CD4-positive, alpha-beta T cell treated with Interleukin-10 for 1 hour (primary cell): ENCODE measurements at regions not wholly inside any gene's neighbourhood (a gene's known extent, or its start where the extent isn't known, plus 50 kb on each side); places are given as distances from the start of the nearest gene placed in this dataset.

Source experiments
- DNase-seq: peaks from one replicate; pipeline ENCODE4 v3.0.0-alpha.2; 2020

DNA sequence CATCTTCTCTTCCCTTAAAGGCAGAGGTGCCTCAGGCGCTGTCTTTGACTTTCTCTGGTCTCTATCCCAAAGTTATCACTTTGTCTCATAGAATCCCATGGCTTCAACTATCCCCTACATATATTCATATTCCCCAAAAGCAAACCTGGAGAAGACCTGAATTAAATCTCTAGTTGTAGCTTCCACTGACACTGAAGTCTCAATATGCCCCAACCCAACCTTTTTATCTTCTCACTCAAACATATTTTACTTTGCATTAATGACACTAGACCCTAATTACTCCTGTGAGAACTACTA lies 354.5 kb upstream of the DUSP10 start:
- no peak for DNase-seq

DNA sequence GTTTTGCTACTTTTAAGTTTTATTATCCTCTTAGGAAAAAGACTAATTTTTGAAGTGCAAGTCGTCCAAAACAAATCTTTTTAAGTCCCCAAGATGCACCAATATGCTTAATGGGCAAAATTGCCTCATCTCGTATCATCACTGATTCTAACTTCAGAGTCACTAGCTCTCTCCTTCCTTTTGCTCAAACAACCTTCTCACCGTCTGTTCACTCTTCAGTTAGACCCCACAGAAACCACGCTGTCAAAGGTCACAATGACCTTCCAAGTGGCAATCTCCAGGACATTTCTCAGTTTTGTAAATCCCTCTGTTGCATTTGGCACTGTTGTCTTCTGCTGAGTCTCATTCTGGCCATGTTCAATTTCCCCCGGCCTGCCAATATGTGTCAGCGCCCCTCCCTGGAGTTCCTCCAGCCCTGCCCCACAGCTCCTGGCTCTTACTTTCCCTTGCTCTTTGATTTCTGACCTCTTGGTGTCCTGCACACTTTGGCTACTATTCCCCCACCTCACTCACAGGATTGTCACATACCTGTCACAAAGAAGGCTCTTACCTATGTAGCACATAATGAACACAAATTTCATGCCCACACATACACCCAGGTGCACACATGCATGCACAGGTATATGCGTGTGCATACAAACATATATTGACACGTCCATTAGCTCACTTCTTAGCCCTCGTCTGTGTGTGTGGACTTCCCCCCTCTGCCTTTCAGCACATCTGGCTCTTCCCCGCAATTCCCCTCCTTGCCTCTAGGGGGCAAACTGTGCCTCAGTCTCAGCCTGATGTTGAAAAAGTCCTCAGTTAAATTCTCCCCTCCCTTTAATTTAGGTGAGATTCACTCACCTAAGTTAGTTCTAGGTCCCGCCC lies 354.0 kb upstream of the DUSP10 start:
- DNase-seq = peak; percentile 71

DNA sequence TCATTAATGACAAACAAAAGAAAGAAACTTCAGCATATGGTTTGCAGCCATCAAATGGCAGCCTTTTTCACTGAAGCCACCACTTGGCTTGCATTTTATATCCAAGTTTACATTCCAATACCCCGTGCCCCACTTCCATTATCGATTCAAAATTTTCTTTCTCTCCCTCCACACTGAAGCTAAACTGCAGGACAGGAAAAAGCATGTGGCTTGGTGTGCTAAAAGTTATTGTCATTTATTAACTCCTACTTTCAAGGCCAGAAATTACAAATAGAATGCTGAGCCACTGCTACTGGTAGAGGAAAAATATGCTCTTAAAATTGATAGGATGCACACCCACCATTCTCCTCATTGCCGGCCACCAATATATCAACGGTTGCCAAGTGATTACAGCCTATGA lies 351.6 kb upstream of the DUSP10 start:
- no peak for DNase-seq

DNA sequence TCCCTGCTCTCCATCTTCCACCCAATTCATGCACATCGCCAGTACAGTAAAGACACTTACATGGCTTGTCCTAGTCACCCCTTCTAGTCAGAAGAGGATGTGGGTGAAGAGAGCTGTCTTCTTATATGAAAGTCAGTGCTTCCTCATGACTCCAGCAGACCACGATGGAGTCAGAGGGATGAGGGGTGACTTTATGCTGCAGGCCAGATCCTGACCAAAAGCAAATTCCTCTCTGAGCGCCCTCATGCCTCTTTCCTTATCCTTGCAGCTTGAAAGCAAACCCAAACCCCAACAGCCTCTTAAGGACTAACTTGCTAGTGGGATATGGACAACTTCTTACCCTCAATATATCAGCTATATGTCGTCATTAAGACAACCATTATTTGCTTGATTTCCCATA lies 348.2 kb upstream of the DUSP10 start:
- DNase-seq = no peak

DNA sequence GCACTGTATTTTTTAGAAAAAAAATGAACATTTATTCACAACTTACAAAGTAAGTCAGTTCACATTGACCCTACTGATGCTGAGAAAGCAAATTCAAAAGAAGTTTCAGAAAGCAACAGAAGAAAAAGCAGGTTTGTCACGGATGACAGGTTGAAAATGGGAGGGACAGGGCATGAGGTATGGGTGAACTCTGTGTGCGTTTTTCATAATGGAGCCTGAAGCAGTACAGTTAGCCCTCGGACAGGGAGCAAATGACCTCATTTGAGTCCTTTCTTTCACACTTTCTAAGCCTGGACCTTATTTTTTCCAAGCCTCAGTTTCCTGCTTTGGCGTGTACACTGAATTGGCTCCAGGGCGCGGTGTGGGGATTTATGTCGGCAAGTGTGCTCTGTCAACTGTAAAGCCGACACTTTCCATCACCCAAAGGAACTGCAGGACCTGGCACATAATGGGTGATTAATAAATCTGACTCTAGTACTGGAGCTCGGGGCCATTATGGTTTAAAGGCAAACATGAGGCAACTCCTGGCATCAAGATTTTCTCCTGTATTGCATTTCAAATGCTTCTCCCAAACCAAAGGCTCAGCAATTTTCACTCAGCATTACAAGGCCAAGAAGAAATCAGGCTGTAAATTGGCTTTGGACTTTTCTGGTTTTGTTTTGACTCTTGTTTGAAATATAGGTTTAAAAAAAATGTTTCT lies 345.5 kb upstream of the DUSP10 start:
- DNase-seq = no peak

DNA sequence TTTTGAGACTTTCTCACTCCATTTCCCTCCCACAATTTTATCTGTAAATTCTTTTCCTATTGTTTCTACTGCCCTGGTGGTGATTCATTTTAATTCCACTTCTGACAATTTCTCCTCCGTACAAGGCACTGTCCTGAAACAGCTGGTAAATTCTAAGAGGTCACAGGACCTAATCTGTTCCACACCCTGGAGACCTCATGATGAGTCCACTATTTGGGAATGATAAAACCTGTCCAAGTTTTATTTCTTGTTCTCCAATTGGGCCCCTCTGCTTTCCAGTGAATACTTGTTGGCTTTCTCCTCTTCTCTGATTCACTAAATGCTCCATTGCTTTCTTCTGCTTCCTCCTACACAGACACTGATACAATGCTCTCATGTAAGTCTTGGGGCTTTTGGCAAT lies 343.1 kb upstream of the DUSP10 start:
- no peak for DNase-seq

DNA sequence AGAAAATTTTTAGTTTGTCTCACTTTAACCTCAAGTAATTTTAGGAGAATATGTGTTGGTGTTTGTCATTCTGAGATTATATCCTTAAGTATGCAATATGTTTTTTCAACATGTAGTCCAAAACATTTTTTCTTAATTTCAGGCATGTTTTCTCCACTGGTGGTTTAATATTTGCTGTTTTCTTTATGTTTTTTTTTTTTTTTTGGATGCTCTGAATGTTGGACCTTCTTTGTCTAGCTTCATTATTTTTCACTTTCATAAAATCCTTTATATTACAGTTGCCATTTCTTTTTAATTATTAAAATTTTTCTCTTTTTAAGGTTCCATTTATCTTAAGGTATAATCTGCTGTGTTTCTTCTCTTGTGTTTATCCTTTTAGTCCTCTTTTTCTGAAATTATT lies 342.2 kb upstream of the DUSP10 start:
- no peak for DNase-seq

DNA sequence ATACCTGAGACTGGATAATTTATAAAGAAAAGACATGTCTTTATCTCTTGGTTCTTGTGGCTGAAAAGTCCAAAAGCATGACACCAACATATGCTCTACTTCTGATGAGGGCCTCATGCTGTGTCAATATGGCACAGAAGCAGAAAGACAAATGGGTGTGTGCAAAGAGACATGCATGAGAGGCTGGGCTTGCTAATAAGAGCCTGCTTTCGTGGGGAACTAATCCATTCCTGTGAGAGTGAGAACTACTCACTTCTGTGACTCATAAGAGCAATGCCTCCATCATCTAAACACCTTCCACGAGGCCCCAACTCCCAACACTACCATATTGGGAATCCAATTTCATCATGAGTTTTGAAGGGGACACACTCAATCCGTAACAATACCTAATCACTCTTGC lies 340.0 kb upstream of the DUSP10 start:
- no peak for DNase-seq

DNA sequence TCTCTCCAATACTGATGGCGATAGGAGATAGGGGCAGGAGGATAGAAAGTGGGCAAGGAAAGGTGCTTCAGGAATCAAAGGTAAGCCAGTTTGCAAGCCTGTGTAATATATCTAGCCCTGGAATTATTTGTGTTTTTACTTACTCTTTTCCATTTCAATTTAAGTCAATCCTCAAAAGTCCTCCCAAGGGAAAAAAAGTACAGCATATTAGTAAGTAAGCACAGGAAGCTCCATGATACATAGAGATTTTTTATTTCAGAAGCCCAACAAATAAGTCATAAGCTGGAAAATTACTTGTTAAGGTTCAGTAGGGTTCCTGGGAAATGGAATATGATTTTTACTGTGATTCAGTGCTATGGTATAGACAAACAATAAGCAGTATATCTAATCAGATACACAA lies 337.7 kb upstream of the DUSP10 start:
- no peak for DNase-seq

DNA sequence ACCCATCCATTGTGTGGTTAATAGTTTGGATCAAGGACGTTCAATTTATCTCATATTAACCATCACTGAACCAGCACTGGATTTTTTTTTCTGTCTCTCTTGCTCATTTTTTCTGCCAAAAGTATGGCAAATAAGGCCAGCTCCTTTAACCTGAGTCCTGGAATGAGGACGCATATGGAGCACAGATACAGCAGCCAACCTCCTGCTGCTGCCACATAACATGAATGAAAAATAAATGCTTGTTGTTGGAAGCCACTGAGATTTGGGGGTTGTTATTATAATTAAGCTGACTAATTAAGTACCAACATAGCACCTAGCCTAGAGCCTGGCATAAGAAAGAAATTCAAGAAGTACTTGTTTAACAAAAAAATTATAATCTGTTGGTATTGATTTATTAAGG lies 335.3 kb upstream of the DUSP10 start:
- no peak for DNase-seq

DNA sequence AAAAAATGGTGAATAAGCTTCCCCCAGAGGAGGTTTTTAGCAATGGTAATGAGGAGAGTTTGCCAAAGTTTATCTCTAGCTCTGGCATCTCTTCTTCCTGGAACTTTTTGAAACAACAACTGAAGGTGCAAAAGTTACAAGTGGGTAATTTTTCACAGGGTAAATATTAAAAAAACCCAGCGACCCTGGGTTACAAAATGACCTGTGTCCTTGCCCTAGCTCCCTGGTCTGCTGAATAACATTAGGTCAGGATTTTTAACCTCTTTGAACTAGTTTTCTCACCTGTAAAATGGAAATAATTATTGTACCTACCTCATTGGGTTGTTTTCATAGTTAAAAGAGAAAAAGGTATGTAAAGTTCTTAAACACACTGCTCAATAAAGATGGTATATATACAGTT lies 332.4 kb upstream of the DUSP10 start:
- DNase-seq = no peak

DNA sequence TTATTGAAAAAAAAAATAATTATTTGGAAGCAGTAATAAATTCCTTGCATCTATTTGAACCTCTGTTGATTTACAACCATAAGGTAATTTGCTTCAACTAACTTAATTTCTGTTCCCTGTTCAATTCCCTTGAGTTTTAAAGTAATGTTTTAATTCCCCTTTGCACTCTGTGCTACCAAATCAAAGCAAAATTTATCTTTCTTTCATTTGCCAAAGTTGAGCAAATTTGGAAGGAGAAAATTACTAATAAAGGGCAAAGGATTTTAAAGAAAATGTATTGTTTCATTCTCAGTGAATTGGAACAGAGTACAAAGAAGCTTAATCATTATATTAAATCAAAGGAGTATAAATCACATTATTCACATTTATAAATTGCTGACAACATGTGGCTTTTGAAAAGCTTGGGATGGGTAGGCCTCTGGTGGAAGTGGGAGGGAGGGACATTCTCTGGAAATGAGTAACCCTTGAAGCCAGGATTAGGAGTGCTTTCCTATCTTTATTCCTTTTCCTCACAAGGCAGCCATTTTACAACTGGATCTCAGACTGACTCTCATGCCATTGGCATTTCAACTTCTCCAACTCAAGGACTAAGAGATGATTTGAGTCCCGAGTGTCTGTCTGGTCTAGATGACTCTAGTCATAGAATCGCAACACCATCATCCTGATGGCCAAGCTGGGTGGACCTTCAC lies 331.6 kb upstream of the DUSP10 start:
- DNase-seq = no peak

DNA sequence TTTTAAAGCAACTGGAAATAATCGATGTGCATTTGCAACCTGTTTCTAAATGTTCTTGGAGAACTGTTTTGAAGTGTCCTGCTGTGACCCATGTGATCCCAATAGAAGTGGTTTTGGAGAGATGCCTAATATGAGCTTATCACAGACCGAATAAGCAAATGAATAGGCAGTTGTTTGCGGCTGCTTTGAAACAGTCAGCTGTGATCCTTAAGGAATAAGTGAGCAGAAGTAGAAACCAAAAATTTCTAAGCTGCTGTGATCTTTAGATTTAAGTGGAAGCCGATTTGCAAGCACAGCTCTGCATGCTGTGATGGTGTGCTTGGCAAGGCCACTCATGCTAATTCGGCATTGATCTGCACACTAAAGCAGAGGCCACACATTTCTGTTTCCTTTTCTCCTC lies 329.5 kb upstream of the DUSP10 start:
- no peak for DNase-seq

DNA sequence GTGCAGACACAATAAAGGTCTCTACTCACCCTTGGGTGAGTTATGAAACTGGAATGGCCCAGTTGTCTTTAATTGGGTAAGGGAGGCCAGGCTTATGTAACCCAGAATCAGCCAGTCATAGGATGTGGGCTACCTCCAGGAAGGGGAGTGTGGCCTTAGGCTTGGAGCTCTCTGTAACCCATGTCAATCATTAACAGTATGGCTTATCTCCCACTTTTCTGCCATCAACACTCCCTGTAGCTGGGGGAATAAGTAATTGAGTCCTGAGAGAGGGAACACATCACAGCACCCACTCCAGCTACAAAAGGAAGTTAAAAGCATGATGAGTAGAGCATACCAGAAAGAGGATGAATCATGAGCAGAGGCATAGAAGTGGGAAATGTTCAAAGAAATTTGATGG lies 327.0 kb upstream of the DUSP10 start:
- DNase-seq = no peak

DNA sequence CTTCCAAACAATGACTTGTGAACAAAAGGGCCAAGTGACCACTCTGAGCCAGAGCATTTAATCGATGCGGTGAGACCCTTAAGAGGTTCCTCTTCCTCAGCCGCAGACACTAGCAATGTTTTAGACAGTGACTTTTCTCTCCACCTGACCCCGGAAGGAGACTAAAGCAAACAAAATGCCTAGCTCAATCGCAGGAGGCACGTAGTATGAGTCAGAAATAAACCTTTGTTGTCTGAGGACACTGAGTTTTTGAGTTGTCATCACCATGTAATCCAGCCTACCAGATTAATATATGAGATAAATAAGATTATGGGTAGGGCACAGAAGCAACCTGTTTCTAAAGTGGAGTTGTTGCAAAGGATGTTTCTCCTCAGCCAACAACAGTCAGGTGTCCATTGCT lies 326.2 kb upstream of the DUSP10 start:
- DNase-seq = no peak

DNA sequence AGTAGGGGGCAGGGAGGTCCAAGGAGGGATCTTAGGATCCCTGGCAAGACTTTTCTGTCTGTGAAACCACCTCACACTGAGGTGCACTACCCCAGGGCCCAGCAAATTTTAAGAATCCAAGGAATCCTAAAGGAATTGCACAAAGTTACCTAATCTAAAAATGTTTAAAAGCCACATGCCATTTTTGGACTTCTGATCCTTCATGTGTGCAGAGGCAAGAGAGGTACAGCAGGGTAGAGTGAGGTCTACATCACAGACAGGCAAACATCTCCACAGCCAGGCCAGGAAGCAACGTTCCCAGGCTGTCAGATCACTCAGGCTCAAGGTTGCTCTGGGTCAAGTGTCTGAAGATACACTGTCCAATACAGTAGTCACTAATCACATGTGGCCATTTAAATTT lies 324.6 kb upstream of the DUSP10 start:
- no peak for DNase-seq

DNA sequence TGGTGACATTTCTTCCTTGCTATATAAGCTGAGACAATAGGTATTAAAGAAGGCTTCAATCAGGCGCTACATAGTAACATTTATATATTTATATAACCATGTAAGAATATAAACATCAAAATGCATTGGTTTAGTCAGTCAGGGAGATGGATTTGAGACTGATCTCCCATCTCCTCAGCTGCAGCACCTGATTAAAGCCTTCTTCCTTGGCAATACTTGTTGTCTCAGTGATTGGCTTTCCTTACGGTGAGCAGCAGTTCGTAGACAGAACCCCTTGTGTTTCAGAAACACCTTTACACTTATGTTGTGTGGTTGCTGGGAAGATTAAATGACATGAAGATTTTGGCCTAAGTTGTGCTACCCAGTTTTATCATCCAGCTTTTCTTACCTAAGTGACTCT lies 323.3 kb upstream of the DUSP10 start:
- no peak for DNase-seq

DNA sequence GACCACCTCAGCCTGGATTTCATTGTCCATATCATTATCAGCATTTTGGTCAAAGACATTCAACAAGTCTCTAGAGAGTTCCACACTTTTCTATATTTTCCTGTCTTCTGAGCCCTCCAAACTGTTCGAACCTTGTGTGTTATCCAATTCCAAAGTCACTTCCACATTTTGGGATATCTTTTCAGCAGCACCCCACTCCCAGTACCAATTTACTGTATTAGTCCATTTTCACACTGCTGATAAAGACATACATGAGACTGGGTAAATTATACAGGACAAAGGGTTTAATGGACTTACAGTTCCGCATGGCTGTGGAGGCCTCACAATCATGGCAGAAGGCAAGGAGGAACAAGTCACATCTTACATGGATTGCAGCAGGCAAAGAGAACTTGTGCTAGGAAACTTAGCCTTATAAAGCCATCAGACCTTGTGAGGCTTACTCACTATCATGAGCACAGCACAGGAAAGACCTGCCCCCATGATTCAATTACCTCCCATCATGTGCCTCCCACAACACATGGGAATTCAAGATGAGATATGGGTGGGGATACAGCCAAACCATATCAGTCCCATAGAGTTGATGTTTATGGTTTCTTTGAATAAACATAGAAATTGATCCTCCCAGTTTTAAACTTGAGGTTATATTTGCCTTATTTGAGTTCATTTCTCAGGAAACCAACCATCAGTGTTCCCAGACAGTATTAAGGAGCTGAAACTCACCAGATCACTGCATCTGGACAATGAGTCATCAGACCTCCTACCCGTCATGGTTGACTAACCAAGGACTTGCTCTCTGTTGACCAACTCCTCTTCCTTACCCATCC lies 322.7 kb upstream of the DUSP10 start:
- no peak for DNase-seq

DNA sequence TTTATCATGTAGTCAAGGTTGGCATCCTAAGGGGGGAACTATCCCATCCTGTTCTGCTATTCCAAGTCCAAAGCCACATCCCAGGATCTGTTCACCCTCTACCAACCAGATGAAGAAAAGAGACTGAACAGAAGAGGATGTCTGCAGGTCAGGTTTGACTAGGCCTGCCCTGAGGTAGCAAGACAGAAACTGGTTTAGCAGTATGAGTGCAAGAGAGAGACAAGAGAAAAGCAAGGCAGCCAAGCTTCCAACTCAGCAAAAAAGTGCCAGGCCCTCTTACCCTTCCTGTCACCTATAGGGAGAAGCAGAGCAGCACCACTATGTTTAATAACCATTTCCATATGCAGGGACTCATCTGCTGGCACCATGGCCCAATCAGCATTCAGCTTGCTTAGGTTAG lies 320.8 kb upstream of the DUSP10 start:
- DNase-seq = no peak

DNA sequence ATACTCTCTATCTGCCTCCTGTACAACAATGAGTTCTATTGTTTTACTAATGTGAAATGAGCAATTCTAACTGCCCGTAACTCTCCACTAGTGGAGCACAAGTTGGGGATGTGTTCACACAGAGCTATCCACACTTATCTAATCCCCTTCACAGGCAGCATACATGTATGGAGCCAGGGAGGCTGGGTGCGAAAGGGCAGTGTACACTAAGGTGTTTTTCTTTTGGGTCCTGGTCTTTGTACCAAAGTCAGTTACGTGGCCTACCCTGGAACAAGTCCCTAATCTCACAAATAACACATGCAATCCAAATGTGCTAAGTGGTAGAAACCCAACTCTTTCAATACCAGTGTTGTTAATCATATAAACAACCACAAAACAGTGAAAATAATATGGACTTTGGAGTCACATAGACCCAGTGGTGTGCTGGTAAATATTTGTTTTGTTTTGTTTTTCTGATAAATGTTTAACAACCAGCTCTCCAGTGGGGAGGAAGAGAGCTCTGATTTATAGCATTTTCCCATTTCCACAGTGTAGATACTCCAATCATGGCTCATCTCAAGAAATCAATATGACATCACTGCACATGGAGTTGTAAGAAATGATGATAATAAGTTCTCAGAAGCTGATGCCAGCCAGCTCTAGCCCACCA lies 319.9 kb upstream of the DUSP10 start:
- no peak for DNase-seq

DNA sequence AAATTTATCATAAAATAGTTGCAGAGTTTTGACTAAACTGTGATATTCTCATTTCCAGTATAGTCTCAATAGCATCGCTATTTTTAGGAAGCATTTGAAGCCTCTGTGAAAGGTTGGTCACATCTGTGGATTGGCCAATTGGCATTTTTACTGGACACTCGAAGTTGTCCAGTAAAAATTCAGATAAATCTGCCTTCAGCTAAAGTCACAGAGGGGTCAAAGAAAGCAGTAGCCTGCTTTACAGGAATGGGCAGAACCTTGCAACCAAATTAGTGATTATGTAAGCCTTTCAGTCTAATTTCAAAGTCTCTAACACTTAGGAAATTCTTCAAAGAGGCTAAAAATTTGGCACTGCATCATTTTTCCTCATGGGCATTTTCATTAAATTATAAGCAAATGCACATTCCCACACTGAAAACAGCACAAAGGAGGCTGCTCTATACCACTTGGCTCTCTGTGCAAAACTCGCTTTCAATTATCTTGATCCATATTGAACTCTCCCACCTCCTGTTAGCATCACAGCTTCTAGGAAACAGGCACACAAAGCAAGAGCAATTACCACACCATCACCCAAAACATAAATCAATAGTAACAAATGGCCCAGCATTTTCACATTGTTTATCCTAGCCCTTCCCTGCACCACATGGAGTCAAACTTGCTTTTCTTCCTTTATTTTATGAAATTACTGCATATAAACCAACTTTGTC lies 318.5 kb upstream of the DUSP10 start:
- DNase-seq = no peak

DNA sequence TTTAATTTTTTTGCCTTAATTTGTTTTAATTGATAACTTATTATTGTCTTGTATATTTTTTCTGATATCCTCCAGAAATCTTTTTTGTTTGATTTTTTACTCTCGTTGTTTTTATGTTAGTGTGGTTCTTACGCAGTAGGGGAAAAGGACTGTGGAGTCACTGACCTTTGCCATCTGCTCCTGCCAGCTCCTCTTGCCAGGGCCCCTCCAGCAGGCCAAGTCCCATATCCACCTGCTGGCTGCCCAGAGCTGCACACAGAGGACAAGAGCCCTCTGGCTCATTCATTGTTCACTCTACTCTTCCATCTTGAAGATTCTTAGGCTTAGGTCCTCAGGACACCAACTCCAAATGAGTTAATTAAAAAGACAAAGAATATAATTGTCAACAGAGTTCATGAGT lies 316.4 kb upstream of the DUSP10 start:
- DNase-seq = no peak
